ENCODE measurements at regions not wholly inside any gene's neighbourhood (a gene's known extent, or its start where the extent isn't known, plus 50 kb on each side); places are given as distances from the start of the nearest gene placed in this dataset.

DNA sequence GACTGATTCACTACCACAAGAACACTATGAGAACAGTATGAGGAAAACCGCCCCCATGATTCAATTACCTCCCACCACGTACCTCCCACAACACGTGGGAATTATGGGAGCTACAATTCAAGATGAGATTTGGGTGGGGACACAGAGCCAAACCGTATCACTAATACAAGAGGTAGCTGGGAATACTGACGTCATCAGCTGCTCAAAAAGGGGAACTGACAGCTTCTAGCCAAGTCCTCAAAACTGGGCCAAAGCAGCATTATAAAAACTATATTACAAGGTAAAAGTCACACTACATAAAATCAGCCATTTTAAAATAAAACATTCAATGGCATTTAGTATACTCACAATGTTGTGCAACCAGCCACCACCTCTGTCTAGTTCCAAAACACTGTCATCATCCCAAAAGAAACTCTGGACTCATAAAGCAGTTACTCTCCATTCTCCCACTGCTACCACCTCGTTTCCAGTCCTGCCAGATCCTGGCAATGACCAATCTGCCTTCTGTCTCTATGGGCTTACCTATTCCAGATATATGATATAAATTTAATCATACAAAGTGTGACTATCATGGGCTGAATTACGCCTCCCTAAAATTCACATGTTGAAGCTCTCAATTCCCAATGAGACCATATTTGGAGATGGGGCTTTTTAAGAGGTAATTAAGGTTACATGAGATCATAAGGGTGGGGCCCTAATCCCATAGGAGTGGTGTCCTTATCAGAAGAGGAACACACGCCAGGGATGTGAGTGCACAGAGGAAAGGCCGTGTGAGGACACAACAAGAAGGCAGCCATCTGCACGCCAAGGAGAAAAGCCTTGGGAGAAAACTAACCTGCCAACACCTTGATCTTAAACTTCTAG is 192.1 kb downstream of the SETD4 start:
- no peak for ATAC-seq
- POLR2A ChIA-PET = no interaction called here
- DNase-seq = no peak
- H3K4me1 Mint-ChIP-seq = no peaks in the 10 kb centered on the region
- peaks cover 0 to 5% (median 0%) of the 10 kb centered on the region in 3 donors for H3K36me3 Mint-ChIP-seq
- peaks cover 10 to 30% (median 15%) of the 10 kb centered on the region in 5 donors for H3K27me3 Mint-ChIP-seq
- H3K4me3 Mint-ChIP-seq = no peak overlapping the region
- H3K27ac Mint-ChIP-seq = no peak overlapping the region
- peaks cover 0 to 16% (median 0%) of the 10 kb centered on the region in 9 donors for H3K9me3 Mint-ChIP-seq

DNA sequence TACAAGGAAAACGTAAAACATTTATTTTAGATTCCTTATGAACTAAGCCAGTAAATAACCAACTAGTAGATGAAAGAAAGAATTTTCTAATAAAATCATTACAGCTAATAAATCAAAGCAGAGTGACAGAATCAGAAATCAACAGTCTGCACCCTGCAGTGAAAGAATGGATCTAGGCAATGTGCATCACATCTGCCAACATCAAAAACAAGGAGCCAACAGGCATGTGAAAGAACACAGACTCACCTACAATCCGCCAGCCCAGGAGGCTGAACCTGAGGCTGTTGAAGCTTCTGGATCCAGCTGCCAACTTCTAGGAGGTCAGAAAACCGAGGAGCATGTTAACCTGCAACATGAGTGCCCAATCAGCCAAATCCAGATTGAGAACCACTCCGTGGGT is 196.3 kb downstream of the SETD4 start:
- no peak overlapping the region for H3K4me3 Mint-ChIP-seq
- peaks cover 0 to 16% (median 0%) of the 10 kb centered on the region in 9 donors for H3K9me3 Mint-ChIP-seq
- POLR2A ChIA-PET = interaction anchor here (0.7 kb wide), 1 partner anchor 15 kb away, joined by 3 read pairs; no protein-coding TSS in a partner anchor
- H3K4me1 Mint-ChIP-seq = no peaks in the 10 kb centered on the region
- peaks cover 3 to 20% (median 6%) of the 10 kb centered on the region in 5 donors for H3K27me3 Mint-ChIP-seq
- no peak for ATAC-seq
- no peak for DNase-seq
- no peak overlapping the region for H3K27ac Mint-ChIP-seq
- H3K36me3 Mint-ChIP-seq = peaks cover 0 to 5% (median 0%) of the 10 kb centered on the region in 3 donors

DNA sequence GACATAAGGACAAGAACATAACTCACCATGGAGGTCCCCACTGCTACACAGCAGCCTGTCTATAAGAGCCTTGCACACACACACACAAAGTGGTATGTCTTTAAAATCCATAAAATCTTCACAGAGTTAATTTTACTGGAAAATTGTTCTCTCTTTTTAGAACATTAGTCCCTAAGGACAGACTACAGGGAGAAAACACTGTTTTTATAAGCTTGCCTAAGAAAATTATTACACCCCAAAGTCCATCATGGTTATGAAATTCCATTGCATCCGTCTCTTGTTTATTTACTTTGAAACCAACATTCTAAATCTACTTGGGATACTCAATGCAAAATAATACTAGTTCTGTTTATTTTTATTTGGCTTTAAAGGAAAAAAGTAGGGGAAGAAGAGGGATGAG is 197.4 kb downstream of the SETD4 start:
- ATAC-seq (no peak), DNase-seq (no peak)
- no peak overlapping the region for H3K4me3 Mint-ChIP-seq
- H3K9me3 Mint-ChIP-seq = peaks cover 0 to 8% (median 0%) of the 10 kb centered on the region in 9 donors
- POLR2A ChIA-PET = no interaction called here
- H3K27me3 Mint-ChIP-seq = peaks cover 3 to 27% (median 6%) of the 10 kb centered on the region in 5 donors
- no peaks in the 10 kb centered on the region for H3K36me3 Mint-ChIP-seq
- H3K4me1 Mint-ChIP-seq = no peaks in the 10 kb centered on the region
- H3K27ac Mint-ChIP-seq = no peak overlapping the region

DNA sequence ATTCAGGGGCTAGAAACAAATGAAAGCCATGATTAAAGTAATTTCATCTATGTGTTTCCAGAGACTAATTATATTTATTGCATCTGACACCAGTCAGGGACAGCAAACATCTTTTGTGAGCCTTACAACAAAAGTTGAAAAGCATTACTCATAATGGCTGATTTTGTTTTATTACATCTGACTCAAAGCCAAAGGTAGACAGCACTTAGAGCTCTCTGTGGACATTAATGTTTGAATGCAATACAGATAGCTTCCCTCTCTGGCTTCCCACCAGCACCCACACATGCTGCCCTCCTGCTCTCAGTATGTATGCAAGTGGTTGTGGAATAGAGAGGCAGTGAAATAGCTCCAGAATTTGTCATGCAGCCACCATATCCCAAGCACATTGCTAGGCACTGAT is 198.7 kb downstream of the SETD4 start:
- Mint-ChIP-seq H3K36me3 (no peaks in the 10 kb centered on the region), H3K4me3 (no peak overlapping the region), H3K27ac (peak overlapping the region in 1 of 10 donors; percentile 27), H3K9me3 (no peaks in the 10 kb centered on the region), H3K4me1 (no peaks in the 10 kb centered on the region), H3K27me3 (peaks cover 0 to 27% (median 8%) of the 10 kb centered on the region in 5 donors)
- POLR2A ChIA-PET = no interaction called here
- DNase-seq = no peak
- no peak for ATAC-seq

DNA sequence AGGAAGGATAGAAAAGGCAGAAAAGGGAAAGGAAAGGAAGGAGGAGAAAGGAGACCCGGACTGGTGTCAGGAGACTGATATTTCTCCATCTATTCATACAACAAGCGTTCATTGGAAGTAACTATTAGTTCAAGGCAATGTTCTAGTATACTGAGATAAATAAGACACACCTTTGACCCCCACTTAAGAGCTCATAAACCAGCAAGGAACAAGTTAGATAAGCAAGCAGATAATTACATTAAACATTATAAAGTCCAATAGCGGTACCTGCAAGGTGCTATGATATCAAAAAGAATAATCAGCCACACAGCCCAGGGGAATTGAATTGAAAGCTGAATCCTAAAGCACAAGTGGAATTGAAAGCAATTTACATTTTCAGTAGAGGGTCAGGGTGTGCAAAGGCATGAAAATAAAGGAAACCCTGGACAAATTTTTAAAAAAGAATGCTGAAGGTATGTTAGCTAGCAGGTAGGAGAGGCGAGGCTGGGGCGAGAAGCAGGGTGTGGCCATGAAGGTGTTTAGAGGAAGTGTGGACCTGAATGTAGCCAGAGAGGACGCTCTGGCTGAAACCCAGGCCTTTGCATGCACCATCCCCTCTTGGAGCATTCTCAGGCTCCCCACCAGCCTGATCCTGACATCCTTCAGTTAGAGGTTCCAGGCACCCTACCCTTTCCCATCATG is 200.0 kb downstream of the SETD4 start:
- Mint-ChIP-seq H3K4me3 (no peak overlapping the region), H3K27me3 (peaks cover 3 to 39% (median 9%) of the 10 kb centered on the region in 5 donors), H3K4me1 (no peaks in the 10 kb centered on the region), H3K36me3 (no peaks in the 10 kb centered on the region), H3K27ac (no peak overlapping the region), H3K9me3 (no peaks in the 10 kb centered on the region)
- no peak for DNase-seq
- ATAC-seq = no peak
- POLR2A ChIA-PET = no interaction called here

DNA sequence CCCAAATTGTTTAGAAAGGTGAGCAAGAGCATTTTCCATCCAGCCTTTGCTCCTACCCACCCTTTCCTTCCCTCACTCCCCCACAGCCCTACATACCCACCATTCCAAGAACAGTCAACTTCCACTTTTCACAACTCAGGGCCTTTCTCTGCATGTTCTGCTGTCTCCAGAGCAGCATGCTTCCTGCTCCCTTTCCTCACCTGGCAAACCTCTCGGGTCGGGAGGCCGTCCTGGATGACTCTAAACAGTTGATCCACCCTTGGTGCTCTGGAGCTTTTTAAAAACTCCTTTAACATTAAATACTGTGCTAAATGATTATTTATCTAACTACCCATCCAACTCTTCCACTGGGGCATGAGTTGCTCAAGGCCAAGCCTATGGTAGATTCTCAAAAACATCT is 200.6 kb downstream of the SETD4 start:
- no peak overlapping the region for H3K4me3 Mint-ChIP-seq
- no peaks in the 10 kb centered on the region for H3K9me3 Mint-ChIP-seq

DNA sequence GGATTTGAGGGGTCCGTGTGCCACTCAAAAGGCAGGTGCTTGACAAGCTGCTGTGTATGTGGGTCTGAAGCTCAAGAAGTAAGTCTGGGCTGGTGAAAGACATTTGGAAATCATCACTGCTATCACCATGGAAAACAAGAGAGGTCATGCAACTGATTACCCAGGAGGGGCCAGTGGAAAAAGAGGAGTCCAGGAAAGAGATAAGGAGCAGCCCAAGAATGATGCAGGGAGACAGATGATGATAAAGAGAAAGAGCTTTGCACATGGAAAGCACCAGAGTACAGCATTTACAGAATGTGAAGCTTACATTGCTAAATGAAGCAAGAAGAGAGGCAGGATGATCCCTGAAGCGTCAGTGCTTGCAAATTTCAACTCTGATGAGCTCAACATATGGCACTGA is 203.2 kb downstream of the SETD4 start:
- H3K4me3 Mint-ChIP-seq = no peak overlapping the region
- peaks cover 8 to 55% (median 15%) of the 10 kb centered on the region in 5 donors for H3K27me3 Mint-ChIP-seq
- no peak for ATAC-seq
- no peaks in the 10 kb centered on the region for H3K9me3 Mint-ChIP-seq
- no peaks in the 10 kb centered on the region for H3K36me3 Mint-ChIP-seq
- POLR2A ChIA-PET = no interaction called here
- H3K27ac Mint-ChIP-seq = no peak overlapping the region
- H3K4me1 Mint-ChIP-seq = no peaks in the 10 kb centered on the region
- DNase-seq = no peak

More for the DNA sequence above, 200.6 kb downstream of the SETD4 start:
- ATAC-seq (no peak), DNase-seq (no peak)
- H3K4me1 Mint-ChIP-seq = no peaks in the 10 kb centered on the region
- peaks cover 3 to 39% (median 8%) of the 10 kb centered on the region in 5 donors for H3K27me3 Mint-ChIP-seq
- H3K27ac Mint-ChIP-seq = no peak overlapping the region
- no peaks in the 10 kb centered on the region for H3K36me3 Mint-ChIP-seq
- POLR2A ChIA-PET = no interaction called here

DNA sequence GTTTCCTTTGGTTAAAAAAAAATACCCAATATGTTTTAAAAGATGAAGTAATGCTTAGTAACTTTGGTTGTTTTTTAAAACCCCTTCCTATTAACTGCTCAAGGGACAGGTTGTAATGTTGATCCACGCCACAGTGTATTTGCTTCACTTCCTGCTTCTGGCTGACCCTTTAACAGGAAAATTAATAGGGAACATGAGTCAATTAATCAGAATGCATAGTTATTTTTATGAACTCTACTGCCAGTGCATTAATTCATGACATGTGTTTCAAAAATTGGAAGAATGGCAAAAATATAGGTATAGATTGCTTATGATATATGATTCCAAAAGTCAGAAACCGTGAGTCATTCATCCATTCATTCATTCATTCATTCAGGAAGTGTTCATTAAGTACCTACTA is 204.8 kb downstream of the SETD4 start:
- POLR2A ChIA-PET = no interaction called here
- H3K9me3 Mint-ChIP-seq = no peaks in the 10 kb centered on the region
- H3K27ac Mint-ChIP-seq = no peak overlapping the region
- H3K36me3 Mint-ChIP-seq = no peaks in the 10 kb centered on the region
- no peaks in the 10 kb centered on the region for H3K4me1 Mint-ChIP-seq
- H3K4me3 Mint-ChIP-seq = no peak overlapping the region
- H3K27me3 Mint-ChIP-seq = peaks cover 4 to 47% (median 13%) of the 10 kb centered on the region in 5 donors
- no peak for DNase-seq
- ATAC-seq = no peak

DNA sequence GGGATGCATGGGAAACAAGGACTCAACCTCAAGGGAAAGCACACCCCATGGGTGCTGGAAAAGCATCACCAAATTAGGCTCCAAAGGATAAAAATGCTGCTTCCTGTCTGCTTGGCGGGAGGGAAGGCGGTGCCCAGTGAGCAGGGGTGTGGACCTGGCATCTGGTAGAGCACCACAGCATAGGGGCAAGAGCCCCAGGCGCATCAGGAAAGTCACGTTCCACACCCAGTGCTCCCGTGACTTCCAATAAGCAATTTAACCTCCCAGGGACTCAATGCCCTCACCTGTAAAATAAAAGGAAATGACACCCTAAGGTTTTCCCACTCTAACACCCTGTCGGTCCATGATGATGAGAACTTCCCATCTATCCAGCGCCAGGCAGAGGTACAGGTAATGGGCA is 206.0 kb downstream of the SETD4 start:
- ATAC-seq = no peak
- Mint-ChIP-seq H3K27ac (no peak overlapping the region), H3K27me3 (peaks cover 4 to 37% (median 14%) of the 10 kb centered on the region in 5 donors), H3K4me1 (no peaks in the 10 kb centered on the region), H3K9me3 (no peaks in the 10 kb centered on the region), H3K4me3 (no peak overlapping the region), H3K36me3 (no peaks in the 10 kb centered on the region)
- DNase-seq = no peak
- POLR2A ChIA-PET = no interaction called here

DNA sequence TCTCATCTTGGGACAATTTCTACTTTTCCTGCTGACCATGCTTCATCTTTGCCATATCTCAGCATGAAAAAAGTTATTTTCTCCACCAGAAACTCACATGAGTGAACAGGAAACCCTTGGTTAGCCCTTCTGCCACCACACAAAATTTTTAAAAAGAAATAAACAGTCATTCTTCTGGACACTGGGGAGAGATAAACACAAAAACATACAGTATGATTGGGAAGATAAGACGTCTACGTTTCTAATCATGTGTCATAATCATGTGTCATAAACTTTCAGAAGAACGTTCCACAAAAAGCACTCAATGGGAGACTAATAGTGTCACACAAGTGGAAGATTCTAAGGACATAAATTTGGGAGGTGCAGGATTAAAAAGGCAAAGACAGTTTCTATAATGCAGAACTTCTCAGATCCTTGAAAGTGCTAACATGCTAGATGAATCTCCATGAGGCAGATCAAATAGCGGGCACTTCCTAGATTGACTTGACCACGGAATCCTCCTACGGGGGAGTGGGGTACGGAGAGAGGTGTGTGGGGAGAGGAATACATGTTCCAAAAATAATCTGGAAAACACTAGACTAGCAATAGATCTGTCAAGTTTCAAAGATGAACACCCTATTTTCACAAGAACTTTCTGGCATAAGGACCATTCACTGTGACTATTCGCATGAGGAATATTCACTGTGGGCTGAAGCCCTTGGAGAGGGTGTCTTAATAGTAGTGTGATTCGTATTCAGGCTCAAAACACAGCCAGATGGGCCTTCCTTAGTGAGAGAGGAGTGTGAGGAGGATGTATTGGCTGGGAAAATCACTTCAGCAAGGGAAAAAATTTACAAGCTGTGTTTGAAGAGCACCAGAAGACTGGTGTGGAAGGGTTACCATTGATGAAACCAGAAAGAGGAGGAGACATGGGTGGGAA is 206.7 kb downstream of the SETD4 start:
- H3K4me1 Mint-ChIP-seq = no peaks in the 10 kb centered on the region
- peaks cover 8 to 30% (median 14%) of the 10 kb centered on the region in 5 donors for H3K27me3 Mint-ChIP-seq
- no peak for ATAC-seq
- no peaks in the 10 kb centered on the region for H3K9me3 Mint-ChIP-seq
- peak overlapping the region in 2 of 10 donors; percentile 16 to 20 for H3K27ac Mint-ChIP-seq
- no peaks in the 10 kb centered on the region for H3K36me3 Mint-ChIP-seq
- POLR2A ChIA-PET = no interaction called here
- peak overlapping the region in 1 of 10 donors; percentile 34 for H3K4me3 Mint-ChIP-seq
- no peak for DNase-seq

DNA sequence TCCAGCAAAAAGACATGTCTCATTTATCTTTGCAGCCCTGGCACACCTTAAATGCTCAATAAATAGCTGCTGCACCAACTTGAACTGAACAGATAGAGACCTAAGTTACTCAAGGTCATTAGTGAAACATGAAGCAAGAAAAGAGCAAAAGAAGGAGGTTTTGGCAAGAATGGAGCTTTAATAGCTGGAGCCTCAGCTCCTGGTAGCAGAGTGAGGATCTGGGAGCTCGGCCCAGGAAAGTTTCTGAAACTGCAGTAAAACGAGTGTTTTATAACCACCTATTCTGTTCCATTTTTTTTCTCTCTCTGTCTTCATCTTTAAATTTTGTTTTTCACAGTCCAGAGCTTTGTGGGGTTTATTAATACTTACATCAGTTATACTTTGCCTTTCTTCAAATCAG is 207.5 kb downstream of the SETD4 start:
- H3K36me3 Mint-ChIP-seq = no peaks in the 10 kb centered on the region
- H3K4me3 Mint-ChIP-seq = no peak overlapping the region
- DNase-seq (no peak), ATAC-seq (no peak)
- no peaks in the 10 kb centered on the region for H3K4me1 Mint-ChIP-seq
- peaks cover 8 to 28% (median 14%) of the 10 kb centered on the region in 5 donors for H3K27me3 Mint-ChIP-seq
- no peak overlapping the region for H3K27ac Mint-ChIP-seq
- POLR2A ChIA-PET = no interaction called here
- H3K9me3 Mint-ChIP-seq = no peaks in the 10 kb centered on the region

DNA sequence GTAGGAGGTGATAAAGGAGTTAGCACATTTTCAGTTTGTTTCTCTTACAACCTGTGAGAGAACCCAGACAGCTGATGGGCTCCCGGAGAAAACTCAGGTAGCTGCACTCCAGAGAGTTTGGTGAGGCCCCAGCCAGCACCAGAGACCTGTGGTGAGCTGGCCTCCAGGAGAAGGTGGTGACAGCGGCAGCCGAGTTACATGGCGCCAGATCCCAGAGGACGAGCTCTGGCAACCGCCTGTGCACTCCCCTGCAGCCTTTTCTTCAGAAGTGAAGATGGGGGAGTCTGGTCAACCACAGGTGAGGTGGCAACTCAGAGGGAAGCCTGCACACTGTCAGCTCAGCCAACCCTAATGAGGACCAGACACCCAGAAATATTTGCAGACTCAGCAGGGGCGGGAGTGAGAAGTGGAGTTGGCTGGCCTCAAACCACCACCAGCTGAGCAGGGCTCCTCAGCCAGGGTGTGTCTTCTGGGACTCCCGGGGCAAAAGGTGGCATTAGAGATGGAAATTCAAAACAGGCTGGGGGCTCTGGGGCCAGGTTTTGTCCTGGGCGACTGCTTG is 209.7 kb downstream of the SETD4 start:
- H3K4me1 Mint-ChIP-seq = no peaks in the 10 kb centered on the region
- POLR2A ChIA-PET = no interaction called here
- H3K27ac Mint-ChIP-seq = no peak overlapping the region
- H3K9me3 Mint-ChIP-seq = no peaks in the 10 kb centered on the region
- H3K36me3 Mint-ChIP-seq = no peaks in the 10 kb centered on the region
- DNase-seq = no peak
- no peak for ATAC-seq
- peaks cover 5 to 18% (median 11%) of the 10 kb centered on the region in 5 donors for H3K27me3 Mint-ChIP-seq
- H3K4me3 Mint-ChIP-seq = no peak overlapping the region

All from naive thymus-derived CD8-positive, alpha-beta T cell (primary cell).